Stimulated activated naive CD8-positive, alpha-beta T cell treated with anti-CD3 and anti-CD28 coated beads, Interleukin-15, amount 100 ng/mL, for 72 hours (primary cell): ENCODE measurements at regions not wholly inside any gene's neighbourhood (a gene's known extent, or its start where the extent isn't known, plus 50 kb on each side); places are given as distances from the start of the nearest gene placed in this dataset.

Source experiments
- ATAC-seq: fragments of 150-1000 bp; cut with Tn5 transposase; 2 replicates; pipeline ENCODE4 v1.10.0; 2021; ENCODE audit warnings: mild to moderate bottlenecking, moderate library complexity
- DNase-seq, 2 donors: peaks; one replicate each; pipeline ENCODE4 v3.0.0; 2021 to 2022
- H3K27ac Mint-ChIP-seq, 2 donors: one replicate each; pipeline ENCODE4 v1.8.0; 2022; ENCODE audit warnings: mild to moderate bottlenecking in 2 of 2, mixed read lengths in 2 of 2, moderate library complexity in 2 of 2
- H3K27me3 Mint-ChIP-seq: one replicate; pipeline ENCODE4 v1.8.0; 2022; ENCODE audit warnings: mixed read lengths
- H3K4me1 Mint-ChIP-seq: one replicate; pipeline ENCODE4 v1.8.0; 2022; ENCODE audit warnings: mild to moderate bottlenecking, mixed read lengths
- H3K4me3 Mint-ChIP-seq, 2 donors: one replicate each; pipeline ENCODE4 v1.8.0; 2022; ENCODE audit warnings: mild to moderate bottlenecking in 2 of 2, mixed read lengths in 2 of 2, moderate library complexity in 1 of 2
- H3K9me3 Mint-ChIP-seq, 2 donors: one replicate each; pipeline ENCODE4 v1.8.0; 2022; ENCODE audit warnings: mixed read lengths in 2 of 2

GRCh38 chr2:102078773-102079172 is 63.8 kb upstream of the IL1R1 start:
- H3K4me3 Mint-ChIP-seq, result no peak overlapping the region
- H3K27ac Mint-ChIP-seq, result no peak overlapping the region
- ATAC-seq, result no peak
- peaks cover 17 to 23% of the 10 kb centered on the region in 2 donors for H3K9me3 Mint-ChIP-seq
- no peaks in the 10 kb centered on the region for H3K27me3 Mint-ChIP-seq
- no peak for DNase-seq
- H3K4me1 Mint-ChIP-seq, result peaks cover 55% of the 10 kb centered on the region

- Mint-ChIP-seq H3K27ac (peak overlapping the region; percentile 69 to 91), H3K9me3 (peaks cover 17 to 23% of the 10 kb centered on the region in 2 donors), H3K4me1 (peaks cover 59% of the 10 kb centered on the region), H3K27me3 (no peaks in the 10 kb centered on the region), H3K4me3 (peak overlapping the region in 1 of 2 donors; percentile 41)
- DNase-seq (no peak), ATAC-seq (peak; percentile 31)
Measured at GRCh38 chr2:102080451-102081242, 61.9 kb upstream of the IL1R1 start.

- Mint-ChIP-seq H3K4me3 (no peak overlapping the region), H3K4me1 (peaks cover 59% of the 10 kb centered on the region), H3K27ac (peak overlapping the region; percentile 31 to 91), H3K27me3 (no peaks in the 10 kb centered on the region), H3K9me3 (peaks cover 17 to 23% of the 10 kb centered on the region in 2 donors)
- no peak for ATAC-seq
- no peak for DNase-seq
Measured at GRCh38 chr2:102081243-102081522, 61.4 kb upstream of the IL1R1 start.

- Mint-ChIP-seq H3K27me3 (no peaks in the 10 kb centered on the region), H3K9me3 (peaks cover 17 to 23% of the 10 kb centered on the region in 2 donors), H3K27ac (peak overlapping the region in 1 of 2 donors; percentile 31), H3K4me3 (no peak overlapping the region), H3K4me1 (peaks cover 59% of the 10 kb centered on the region)
- no peak for DNase-seq
- no peak for ATAC-seq
Measured at GRCh38 chr2:102081606-102082005, 60.9 kb upstream of the IL1R1 start.

GRCh38 chr2:102082571-102083392 is 59.8 kb upstream of the IL1R1 start:
- ATAC-seq, result peak; percentile 96
- H3K4me3 Mint-ChIP-seq, result peak overlapping the region; percentile 61 to 72
- H3K4me1 Mint-ChIP-seq, result peaks cover 59% of the 10 kb centered on the region
- peak; percentile 67 to 76 for DNase-seq
- peak overlapping the region; percentile 93 to 98 for H3K27ac Mint-ChIP-seq
- H3K9me3 Mint-ChIP-seq, result peaks cover 18 to 23% of the 10 kb centered on the region in 2 donors
- H3K27me3 Mint-ChIP-seq, result no peaks in the 10 kb centered on the region

- H3K9me3 Mint-ChIP-seq, result peaks cover 17 to 26% of the 10 kb centered on the region in 2 donors
- peak overlapping the region; percentile 93 to 98 for H3K27ac Mint-ChIP-seq
- DNase-seq, result no peak
Measured at GRCh38 chr2:102083393-102083703, 59.2 kb upstream of the IL1R1 start.

GRCh38 chr2:102084651-102085050 is 57.9 kb upstream of the IL1R1 start:
- Mint-ChIP-seq H3K4me1 (peaks cover 51% of the 10 kb centered on the region), H3K9me3 (peaks cover 17 to 31% of the 10 kb centered on the region in 2 donors), H3K27ac (no peak overlapping the region), H3K4me3 (no peak overlapping the region), H3K27me3 (no peaks in the 10 kb centered on the region)
- no peak for DNase-seq
- ATAC-seq, result no peak

More at GRCh38 chr2:102083393-102083703, 59.2 kb upstream of the IL1R1 start:
- Mint-ChIP-seq H3K4me3 (peak overlapping the region in 1 of 2 donors; percentile 61), H3K27me3 (no peaks in the 10 kb centered on the region), H3K4me1 (peaks cover 55% of the 10 kb centered on the region)
- peak; percentile 58 for ATAC-seq

- peaks cover 16 to 33% of the 10 kb centered on the region in 2 donors for H3K9me3 Mint-ChIP-seq
- H3K27ac Mint-ChIP-seq, result no peak overlapping the region
- H3K4me1 Mint-ChIP-seq, result peaks cover 47% of the 10 kb centered on the region
- H3K27me3 Mint-ChIP-seq, result no peaks in the 10 kb centered on the region
- DNase-seq (no peak), ATAC-seq (no peak)
- no peak overlapping the region for H3K4me3 Mint-ChIP-seq
Measured at GRCh38 chr2:102085238-102085637, 57.3 kb upstream of the IL1R1 start.

GRCh38 chr2:102086150-102086872 is 56.2 kb upstream of the IL1R1 start:
- Mint-ChIP-seq H3K27ac (no peak overlapping the region), H3K9me3 (peaks cover 17 to 36% of the 10 kb centered on the region in 2 donors), H3K4me3 (no peak overlapping the region), H3K4me1 (peaks cover 36% of the 10 kb centered on the region), H3K27me3 (no peaks in the 10 kb centered on the region)
- DNase-seq (no peak), ATAC-seq (no peak)

GRCh38 chr2:102091121-102091520 is 51.4 kb upstream of the IL1R1 start:
- Mint-ChIP-seq H3K9me3 (peaks cover 34 to 39% of the 10 kb centered on the region in 2 donors), H3K4me1 (peaks cover 6% of the 10 kb centered on the region), H3K27me3 (no peaks in the 10 kb centered on the region), H3K4me3 (no peak overlapping the region), H3K27ac (no peak overlapping the region)
- DNase-seq, result no peak
- no peak for ATAC-seq

GRCh38 chr2:102091908-102092307 is 50.6 kb upstream of the IL1R1 start:
- peaks cover 6% of the 10 kb centered on the region for H3K4me1 Mint-ChIP-seq
- ATAC-seq, result no peak

GRCh38 chr2:102092535-102092934 is 50.0 kb upstream of the IL1R1 start:
- H3K4me3 Mint-ChIP-seq, result no peak overlapping the region
- ATAC-seq, result no peak
- peaks cover 34 to 35% of the 10 kb centered on the region in 2 donors for H3K9me3 Mint-ChIP-seq

More at GRCh38 chr2:102091908-102092307, 50.6 kb upstream of the IL1R1 start:
- H3K27ac Mint-ChIP-seq, result no peak overlapping the region
- H3K4me3 Mint-ChIP-seq, result no peak overlapping the region
- H3K27me3 Mint-ChIP-seq, result no peaks in the 10 kb centered on the region
- DNase-seq, result no peak
- H3K9me3 Mint-ChIP-seq, result peaks cover 34 to 39% of the 10 kb centered on the region in 2 donors

More at GRCh38 chr2:102092535-102092934, 50.0 kb upstream of the IL1R1 start:
- H3K27me3 Mint-ChIP-seq, result no peaks in the 10 kb centered on the region
- DNase-seq, result no peak
- H3K4me1 Mint-ChIP-seq, result peaks cover 6% of the 10 kb centered on the region
- no peak overlapping the region for H3K27ac Mint-ChIP-seq
